DOHH2 (cell line): ENCODE measurements at regions not wholly inside any gene's neighbourhood (a gene's known extent, or its start where the extent isn't known, plus 50 kb on each side); places are given as distances from the start of the nearest gene placed in this dataset.

Experiments
- H3F3A ChIP-seq: fragments of 200-600 bp; sonication (generic), shearing (Covaris generic); 2 replicates; pipeline ENCODE4 v1.6.0; 2016; ENCODE audit warnings: antibody characterized with exemption, mild to moderate bottlenecking; ENCODE audit not compliant: control insufficient read depth, insufficient read depth
- H3K27ac ChIP-seq: fragments of 200-600 bp; sonication (generic); 2 replicates; pipeline ENCODE4 v1.5.1; 2014; ENCODE audit warnings: low read depth, mild to moderate bottlenecking, low read length, moderate library complexity
- H3K27me3 ChIP-seq: fragments of 200-600 bp; sonication (generic); 2 replicates; pipeline ENCODE4 v1.6.1; 2014; ENCODE audit warnings: mild to moderate bottlenecking, low read length, mixed read lengths; ENCODE audit not compliant: control insufficient read depth
- H3K36me3 ChIP-seq: fragments of 200-600 bp; sonication (generic); 2 replicates; pipeline ENCODE4 v1.6.1; 2014; ENCODE audit warnings: mild to moderate bottlenecking, low read length, moderate library complexity, mixed read lengths; ENCODE audit not compliant: control insufficient read depth
- H3K4me1 ChIP-seq: fragments of 200-600 bp; sonication (generic); 2 replicates; pipeline ENCODE4 v1.6.1; 2014; ENCODE audit warnings: mild to moderate bottlenecking, low read length, mixed read lengths; ENCODE audit not compliant: control insufficient read depth
- H3K4me2 ChIP-seq: fragments of 200-600 bp; sonication (generic); 2 replicates; pipeline ENCODE4 v1.6.0; 2014; ENCODE audit warnings: mild to moderate bottlenecking, low read length, moderate library complexity
- H3K4me3 ChIP-seq: fragments of 200-600 bp; sonication (generic); 2 replicates; pipeline ENCODE4 v1.5.1; 2014; ENCODE audit warnings: mild to moderate bottlenecking, low read length, mixed read lengths
- H3K79me2 ChIP-seq: fragments of 200-600 bp; sonication (generic); 2 replicates; pipeline ENCODE4 v1.6.1; 2014; ENCODE audit warnings: mild to moderate bottlenecking, low read length, mixed read lengths; ENCODE audit not compliant: control insufficient read depth
- H3K9me2 ChIP-seq: fragments of 200-600 bp; sonication (generic); replicated peaks from 2 replicates; pipeline ENCODE4 v1.6.1; 2014; ENCODE audit warnings: mild to moderate bottlenecking, low read length, mixed read lengths; ENCODE audit not compliant: control insufficient read depth
- H3K9me3 ChIP-seq: fragments of 200-600 bp; sonication (generic); 2 replicates; pipeline ENCODE4 v1.6.1; 2014; ENCODE audit warnings: antibody characterized with exemption, low read length, mixed read lengths; ENCODE audit not compliant: control insufficient read depth, insufficient read depth
- H4K20me1 ChIP-seq: fragments of 200-600 bp; sonication (generic); 2 replicates; pipeline ENCODE4 v1.6.0; 2014; ENCODE audit warnings: low read depth, mild to moderate bottlenecking, antibody characterized with exemption, low read length, moderate library complexity; ENCODE audit not compliant: control insufficient read depth, insufficient read depth
- EZH2phosphoT487 ChIP-seq: fragments of 200-600 bp; sonication (generic); IDR thresholded peaks from 2 replicates; pipeline ENCODE4 v1.6.1; 2017; ENCODE audit warnings: borderline replicate concordance, mild to moderate bottlenecking, antibody characterized with exemption, low read length, moderate library complexity, mixed read lengths
- TF ChIP-seq, protein P1 (sequence below): fragments of 200-600 bp; sonication (generic); IDR thresholded peaks from one replicate; pipeline ENCODE4 v1.5.1; 2014; ENCODE audit warnings: antibody characterized with exemption, mild to moderate bottlenecking, low read depth, low read length; ENCODE audit not compliant: poor library complexity, severe bottlenecking

DNA sequence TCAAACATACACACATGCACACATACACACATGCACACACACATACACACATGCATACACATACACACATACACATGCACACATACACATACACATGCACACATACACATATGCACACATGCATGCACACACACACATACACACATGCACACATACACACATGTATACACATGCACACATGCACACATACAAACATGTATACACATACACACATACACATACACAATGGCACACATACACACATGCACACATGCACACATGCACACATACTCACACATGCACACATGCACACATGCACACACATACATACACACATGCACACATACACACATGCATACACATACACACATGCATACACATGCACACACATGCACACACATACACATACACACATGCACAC lies 137.2 kb downstream of the ACKR3 start:
- H3K4me1 ChIP-seq = no peaks in the 10 kb centered on the region
- H3F3A ChIP-seq = no peaks in the 10 kb centered on the region
- no peaks in the 10 kb centered on the region for H3K79me2 ChIP-seq
- H3K4me2 ChIP-seq = no peak overlapping the region
- no peaks in the 10 kb centered on the region for H3K9me2 ChIP-seq
- H3K27ac ChIP-seq = no peak overlapping the region
- no peaks in the 10 kb centered on the region for H4K20me1 ChIP-seq
- no peaks in the 10 kb centered on the region for H3K27me3 ChIP-seq
- no peaks in the 10 kb centered on the region for H3K9me3 ChIP-seq
- H3K4me3 ChIP-seq = no peak overlapping the region
- TF ChIP-seq, protein P1, sequence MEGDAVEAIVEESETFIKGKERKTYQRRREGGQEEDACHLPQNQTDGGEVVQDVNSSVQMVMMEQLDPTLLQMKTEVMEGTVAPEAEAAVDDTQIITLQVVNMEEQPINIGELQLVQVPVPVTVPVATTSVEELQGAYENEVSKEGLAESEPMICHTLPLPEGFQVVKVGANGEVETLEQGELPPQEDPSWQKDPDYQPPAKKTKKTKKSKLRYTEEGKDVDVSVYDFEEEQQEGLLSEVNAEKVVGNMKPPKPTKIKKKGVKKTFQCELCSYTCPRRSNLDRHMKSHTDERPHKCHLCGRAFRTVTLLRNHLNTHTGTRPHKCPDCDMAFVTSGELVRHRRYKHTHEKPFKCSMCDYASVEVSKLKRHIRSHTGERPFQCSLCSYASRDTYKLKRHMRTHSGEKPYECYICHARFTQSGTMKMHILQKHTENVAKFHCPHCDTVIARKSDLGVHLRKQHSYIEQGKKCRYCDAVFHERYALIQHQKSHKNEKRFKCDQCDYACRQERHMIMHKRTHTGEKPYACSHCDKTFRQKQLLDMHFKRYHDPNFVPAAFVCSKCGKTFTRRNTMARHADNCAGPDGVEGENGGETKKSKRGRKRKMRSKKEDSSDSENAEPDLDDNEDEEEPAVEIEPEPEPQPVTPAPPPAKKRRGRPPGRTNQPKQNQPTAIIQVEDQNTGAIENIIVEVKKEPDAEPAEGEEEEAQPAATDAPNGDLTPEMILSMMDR = no peak
- TF ChIP-seq EZH2phosphoT487 = no peak
- no peaks in the 10 kb centered on the region for H3K36me3 ChIP-seq

DNA sequence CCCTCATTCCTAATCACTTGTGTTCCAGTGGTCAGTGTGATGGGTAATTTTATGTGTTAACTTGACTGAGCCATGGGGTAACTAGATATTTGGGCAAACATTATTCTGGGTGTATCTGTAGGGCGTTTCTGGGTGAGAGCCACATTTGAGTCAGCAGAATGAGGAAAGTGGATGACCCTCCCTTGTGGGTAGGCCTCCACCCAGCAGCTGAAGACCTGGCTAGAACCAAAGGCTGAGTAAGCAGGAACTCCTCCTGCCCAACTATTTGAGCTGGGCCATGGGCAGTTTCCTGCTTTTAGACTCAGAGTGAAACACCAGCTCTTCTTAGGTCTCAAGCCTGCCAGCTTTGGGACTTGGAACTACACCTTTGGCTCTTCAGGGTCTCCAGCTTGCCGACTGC lies 141.8 kb downstream of the ACKR3 start:
- no peaks in the 10 kb centered on the region for H3K9me3 ChIP-seq
- H3K4me1 ChIP-seq = no peaks in the 10 kb centered on the region
- H3K36me3 ChIP-seq = no peaks in the 10 kb centered on the region
- no peaks in the 10 kb centered on the region for H3F3A ChIP-seq
- no peak overlapping the region for H3K4me2 ChIP-seq
- no peak overlapping the region for H3K4me3 ChIP-seq
- no peaks in the 10 kb centered on the region for H4K20me1 ChIP-seq
- no peaks in the 10 kb centered on the region for H3K79me2 ChIP-seq
- no peak for TF ChIP-seq EZH2phosphoT487
- TF ChIP-seq, protein P1 = no peak
- H3K9me2 ChIP-seq = no peaks in the 10 kb centered on the region
- no peak overlapping the region for H3K27ac ChIP-seq
- H3K27me3 ChIP-seq = no peaks in the 10 kb centered on the region

DNA sequence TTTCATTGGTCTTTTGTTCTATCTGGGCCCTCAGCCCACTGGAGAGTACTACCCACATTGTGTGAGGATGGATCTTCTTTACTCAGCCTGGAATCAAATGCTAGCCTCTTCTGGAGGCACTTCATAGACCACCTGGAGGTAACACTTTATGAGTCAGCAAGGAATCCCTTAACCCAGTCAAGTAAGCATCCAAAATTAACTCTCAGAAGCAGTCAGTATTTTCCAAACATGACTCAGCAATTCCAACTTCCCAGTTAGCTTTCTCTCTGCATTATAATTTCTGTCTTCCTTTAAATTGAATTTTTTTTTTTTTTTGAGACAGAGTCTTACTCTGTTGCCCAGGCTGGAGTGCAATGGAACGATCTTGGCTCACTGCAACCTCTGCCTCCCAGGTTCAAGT lies 142.7 kb downstream of the ACKR3 start:
- H3K4me2 ChIP-seq = no peak overlapping the region
- no peaks in the 10 kb centered on the region for H3K9me3 ChIP-seq
- H3K27ac ChIP-seq = no peak overlapping the region
- H3K4me3 ChIP-seq = no peak overlapping the region
- H3K36me3 ChIP-seq = no peaks in the 10 kb centered on the region
- H3F3A ChIP-seq = no peaks in the 10 kb centered on the region
- TF ChIP-seq, protein P1 = no peak
- TF ChIP-seq EZH2phosphoT487 = no peak
- no peaks in the 10 kb centered on the region for H3K9me2 ChIP-seq
- no peaks in the 10 kb centered on the region for H4K20me1 ChIP-seq
- no peaks in the 10 kb centered on the region for H3K4me1 ChIP-seq
- H3K27me3 ChIP-seq = no peaks in the 10 kb centered on the region
- no peaks in the 10 kb centered on the region for H3K79me2 ChIP-seq
